ENCODE measurements at regions not wholly inside any gene's neighbourhood (a gene's known extent, or its start where the extent isn't known, plus 50 kb on each side); places are given as distances from the start of the nearest gene placed in this dataset.

DNA sequence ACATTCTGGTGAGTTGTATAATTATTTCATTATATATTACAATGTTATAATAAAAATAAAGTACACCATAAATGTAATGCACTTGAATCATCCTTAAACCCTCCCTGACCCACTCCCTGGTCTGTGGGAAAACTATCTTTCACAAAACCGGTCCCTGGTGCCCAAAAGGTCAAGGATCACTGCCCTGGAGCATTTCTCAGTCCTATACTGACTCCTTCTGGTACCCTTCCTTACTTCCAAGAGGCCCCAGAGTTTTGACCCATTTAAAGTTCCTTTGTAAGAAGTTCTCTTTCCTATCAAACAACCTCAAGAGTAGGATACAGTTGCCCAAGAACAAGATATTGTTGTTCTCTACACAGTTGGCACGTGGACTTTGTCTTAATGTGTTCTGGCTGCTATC lies 88.9 kb upstream of the TRPM3 start (continued):
- TF ChIP-seq, protein P1, sequence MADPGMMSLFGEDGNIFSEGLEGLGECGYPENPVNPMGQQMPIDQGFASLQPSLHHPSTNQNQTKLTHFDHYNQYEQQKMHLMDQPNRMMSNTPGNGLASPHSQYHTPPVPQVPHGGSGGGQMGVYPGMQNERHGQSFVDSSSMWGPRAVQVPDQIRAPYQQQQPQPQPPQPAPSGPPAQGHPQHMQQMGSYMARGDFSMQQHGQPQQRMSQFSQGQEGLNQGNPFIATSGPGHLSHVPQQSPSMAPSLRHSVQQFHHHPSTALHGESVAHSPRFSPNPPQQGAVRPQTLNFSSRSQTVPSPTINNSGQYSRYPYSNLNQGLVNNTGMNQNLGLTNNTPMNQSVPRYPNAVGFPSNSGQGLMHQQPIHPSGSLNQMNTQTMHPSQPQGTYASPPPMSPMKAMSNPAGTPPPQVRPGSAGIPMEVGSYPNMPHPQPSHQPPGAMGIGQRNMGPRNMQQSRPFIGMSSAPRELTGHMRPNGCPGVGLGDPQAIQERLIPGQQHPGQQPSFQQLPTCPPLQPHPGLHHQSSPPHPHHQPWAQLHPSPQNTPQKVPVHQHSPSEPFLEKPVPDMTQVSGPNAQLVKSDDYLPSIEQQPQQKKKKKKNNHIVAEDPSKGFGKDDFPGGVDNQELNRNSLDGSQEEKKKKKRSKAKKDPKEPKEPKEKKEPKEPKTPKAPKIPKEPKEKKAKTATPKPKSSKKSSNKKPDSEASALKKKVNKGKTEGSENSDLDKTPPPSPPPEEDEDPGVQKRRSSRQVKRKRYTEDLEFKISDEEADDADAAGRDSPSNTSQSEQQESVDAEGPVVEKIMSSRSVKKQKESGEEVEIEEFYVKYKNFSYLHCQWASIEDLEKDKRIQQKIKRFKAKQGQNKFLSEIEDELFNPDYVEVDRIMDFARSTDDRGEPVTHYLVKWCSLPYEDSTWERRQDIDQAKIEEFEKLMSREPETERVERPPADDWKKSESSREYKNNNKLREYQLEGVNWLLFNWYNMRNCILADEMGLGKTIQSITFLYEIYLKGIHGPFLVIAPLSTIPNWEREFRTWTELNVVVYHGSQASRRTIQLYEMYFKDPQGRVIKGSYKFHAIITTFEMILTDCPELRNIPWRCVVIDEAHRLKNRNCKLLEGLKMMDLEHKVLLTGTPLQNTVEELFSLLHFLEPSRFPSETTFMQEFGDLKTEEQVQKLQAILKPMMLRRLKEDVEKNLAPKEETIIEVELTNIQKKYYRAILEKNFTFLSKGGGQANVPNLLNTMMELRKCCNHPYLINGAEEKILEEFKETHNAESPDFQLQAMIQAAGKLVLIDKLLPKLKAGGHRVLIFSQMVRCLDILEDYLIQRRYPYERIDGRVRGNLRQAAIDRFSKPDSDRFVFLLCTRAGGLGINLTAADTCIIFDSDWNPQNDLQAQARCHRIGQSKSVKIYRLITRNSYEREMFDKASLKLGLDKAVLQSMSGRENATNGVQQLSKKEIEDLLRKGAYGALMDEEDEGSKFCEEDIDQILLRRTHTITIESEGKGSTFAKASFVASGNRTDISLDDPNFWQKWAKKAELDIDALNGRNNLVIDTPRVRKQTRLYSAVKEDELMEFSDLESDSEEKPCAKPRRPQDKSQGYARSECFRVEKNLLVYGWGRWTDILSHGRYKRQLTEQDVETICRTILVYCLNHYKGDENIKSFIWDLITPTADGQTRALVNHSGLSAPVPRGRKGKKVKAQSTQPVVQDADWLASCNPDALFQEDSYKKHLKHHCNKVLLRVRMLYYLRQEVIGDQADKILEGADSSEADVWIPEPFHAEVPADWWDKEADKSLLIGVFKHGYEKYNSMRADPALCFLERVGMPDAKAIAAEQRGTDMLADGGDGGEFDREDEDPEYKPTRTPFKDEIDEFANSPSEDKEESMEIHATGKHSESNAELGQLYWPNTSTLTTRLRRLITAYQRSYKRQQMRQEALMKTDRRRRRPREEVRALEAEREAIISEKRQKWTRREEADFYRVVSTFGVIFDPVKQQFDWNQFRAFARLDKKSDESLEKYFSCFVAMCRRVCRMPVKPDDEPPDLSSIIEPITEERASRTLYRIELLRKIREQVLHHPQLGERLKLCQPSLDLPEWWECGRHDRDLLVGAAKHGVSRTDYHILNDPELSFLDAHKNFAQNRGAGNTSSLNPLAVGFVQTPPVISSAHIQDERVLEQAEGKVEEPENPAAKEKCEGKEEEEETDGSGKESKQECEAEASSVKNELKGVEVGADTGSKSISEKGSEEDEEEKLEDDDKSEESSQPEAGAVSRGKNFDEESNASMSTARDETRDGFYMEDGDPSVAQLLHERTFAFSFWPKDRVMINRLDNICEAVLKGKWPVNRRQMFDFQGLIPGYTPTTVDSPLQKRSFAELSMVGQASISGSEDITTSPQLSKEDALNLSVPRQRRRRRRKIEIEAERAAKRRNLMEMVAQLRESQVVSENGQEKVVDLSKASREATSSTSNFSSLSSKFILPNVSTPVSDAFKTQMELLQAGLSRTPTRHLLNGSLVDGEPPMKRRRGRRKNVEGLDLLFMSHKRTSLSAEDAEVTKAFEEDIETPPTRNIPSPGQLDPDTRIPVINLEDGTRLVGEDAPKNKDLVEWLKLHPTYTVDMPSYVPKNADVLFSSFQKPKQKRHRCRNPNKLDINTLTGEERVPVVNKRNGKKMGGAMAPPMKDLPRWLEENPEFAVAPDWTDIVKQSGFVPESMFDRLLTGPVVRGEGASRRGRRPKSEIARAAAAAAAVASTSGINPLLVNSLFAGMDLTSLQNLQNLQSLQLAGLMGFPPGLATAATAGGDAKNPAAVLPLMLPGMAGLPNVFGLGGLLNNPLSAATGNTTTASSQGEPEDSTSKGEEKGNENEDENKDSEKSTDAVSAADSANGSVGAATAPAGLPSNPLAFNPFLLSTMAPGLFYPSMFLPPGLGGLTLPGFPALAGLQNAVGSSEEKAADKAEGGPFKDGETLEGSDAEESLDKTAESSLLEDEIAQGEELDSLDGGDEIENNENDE (IDR thresholded peaks at IDR 0.05; ENCODE audit: insufficient replicate concordance, low read length) = no peak
- TF ChIP-seq CHD1 (IDR thresholded peaks at IDR 0.05; ENCODE audit: low read depth, low read length) = no peak
- TF ChIP-seq CBX8 (IDR thresholded peaks at IDR 0.05; ENCODE audit: borderline replicate concordance, low read depth, low read length) = no peak
- TF ChIP-seq RNF2 (IDR thresholded peaks at IDR 0.05; ENCODE audit: borderline replicate concordance, low read depth, low read length, missing control alignments, poor library complexity, severe bottlenecking) = no peak
